T-cell (primary cell): ENCODE measurements at regions not wholly inside any gene's neighbourhood (a gene's known extent, or its start where the extent isn't known, plus 50 kb on each side); places are given as distances from the start of the nearest gene placed in this dataset.

Experiments used
- ATAC-seq, 4 experiments: fragments of 200-7000 bp in 3 of 4; fragments of 150-1000 bp in 1 of 4; cut with Tn5 transposase; replicated peaks in 1 of 4; 1 replicate in 3 of 4; 2 replicates in 1 of 4; pipeline ENCODE4 v1.10.0; 2021; ENCODE audit warnings: moderate library complexity in 3 of 4, mild to moderate bottlenecking in 2 of 4, moderate number of reproducible peaks in 1 of 4
- CTCF ChIA-PET, 2 donors: fragments of 300-600 bp; sonication (Branson Sonifier 250); formaldehyde crosslinking; loops; one replicate each; lab custom pipeline; 2022; ENCODE audit warnings: antibody characterized with exemption in 2 of 2; lab: Charles Lee
- POLR2A ChIA-PET, 2 donors: fragments of 300-600 bp; sonication (Branson Sonifier 250); formaldehyde crosslinking; loops; one replicate each; lab custom pipeline; 2022; ENCODE audit warnings: antibody characterized with exemption in 2 of 2; lab: Charles Lee
- DNase-seq, 35 experiments: peaks; one replicate each; pipeline versions ENCODE4 v3.0.0 to v3.0.0-alpha.2; 2013 to 2023
- H3K27ac ChIP-seq: one replicate; pipeline ENCODE4 v1.5.1; 2013; ENCODE audit warnings: low read length
- H3K27me3 ChIP-seq, 2 experiments: replicated peaks in 1 of 2; 1 replicate in 1 of 2; 2 replicates in 1 of 2; pipeline versions ENCODE4 v1.6.1 to v1.7.0; 2013; ENCODE audit warnings: low read length in 1 of 2, mixed read lengths in 1 of 2; ENCODE audit not compliant: control insufficient read depth in 2 of 2, insufficient read depth in 2 of 2; ENCODE audit errors: extremely low read depth in 1 of 2
- H3K36me3 ChIP-seq, 2 donors: 1 replicate in 1 of 2; 2 replicates in 1 of 2; pipeline versions ENCODE4 v1.6.1 to v1.7.0; 2013; ENCODE audit warnings: low read length in 1 of 2; ENCODE audit not compliant: control insufficient read depth in 2 of 2, insufficient read depth in 1 of 2; ENCODE audit errors: extremely low read depth in 1 of 2
- H3K4me1 ChIP-seq, 2 experiments: 1 replicate in 1 of 2; 2 replicates in 1 of 2; pipeline versions ENCODE4 v1.6.1 to v1.7.0; 2013; ENCODE audit warnings: low read length in 2 of 2, mixed read lengths in 1 of 2; ENCODE audit not compliant: insufficient read depth in 2 of 2, control insufficient read depth in 1 of 2; ENCODE audit errors: extremely low read depth in 1 of 2
- H3K4me3 ChIP-seq, 2 donors: 1 replicate in 1 of 2; 2 replicates in 1 of 2; pipeline versions ENCODE4 v1.5.1 to v1.7.0; 2013; ENCODE audit warnings: mild to moderate bottlenecking in 2 of 2, low read length in 1 of 2, moderate library complexity in 1 of 2; ENCODE audit not compliant: control insufficient read depth in 1 of 2; ENCODE audit errors: extremely low read depth in 1 of 2
- H3K9me3 ChIP-seq: 2 replicates; pipeline ENCODE4 v1.7.0; 2013
- H3K27ac Mint-ChIP-seq, 2 donors: one replicate each; pipeline ENCODE4 v1.8.0; 2020 to 2021; ENCODE audit warnings: mild to moderate bottlenecking in 2 of 2, mixed read lengths in 2 of 2
- H3K27me3 Mint-ChIP-seq, 2 donors: one replicate each; pipeline ENCODE4 v1.8.0; 2021 to 2022; ENCODE audit warnings: mixed read lengths in 2 of 2
- H3K36me3 Mint-ChIP-seq: one replicate; pipeline ENCODE4 v1.8.0; 2021; ENCODE audit warnings: mixed read lengths
- H3K4me1 Mint-ChIP-seq, 3 donors: one replicate each; pipeline ENCODE4 v1.8.0; 2020 to 2022; ENCODE audit warnings: mixed read lengths in 3 of 3, mild to moderate bottlenecking in 1 of 3
- H3K4me3 Mint-ChIP-seq, 3 donors: one replicate each; pipeline ENCODE4 v1.8.0; 2020 to 2022; ENCODE audit warnings: mild to moderate bottlenecking in 3 of 3, mixed read lengths in 3 of 3, moderate library complexity in 3 of 3
- H3K9me3 Mint-ChIP-seq, 3 donors: one replicate each; pipeline ENCODE4 v1.8.0; 2020 to 2022; ENCODE audit warnings: mixed read lengths in 3 of 3
- WGBS: methylation state at CpG from one replicate; pipeline ENCODE4 v1.1.5; 2013; ENCODE audit warnings: missing lambda C conversion rate; ENCODE audit not compliant: insufficient coverage; 5-methylcytosine and 5-hydroxymethylcytosine counted together

GRCh38 chr6:167770291-167770955 is 56.3 kb upstream of the AFDN start:
- CTCF ChIA-PET: no interaction called here
- no peaks in the 10 kb centered on the region for H3K4me1 Mint-ChIP-seq

GRCh38 chr6:167774881-167775280 is 51.8 kb upstream of the AFDN start:
- Histone ChIP-seq H3K9me3 (no peaks in the 10 kb centered on the region), H3K27me3 (peaks cover 0 to 25% of the 10 kb centered on the region in 2 experiments), H3K27ac (no peak overlapping the region), H3K4me1 (no peaks in the 10 kb centered on the region), H3K36me3 (no peaks in the 10 kb centered on the region), H3K4me3 (no peak overlapping the region)
- ATAC-seq: no peak
- WGBS: no CpG with 5 or more reads among the region's 11 CpGs
- H3K27me3 Mint-ChIP-seq: peaks cover 23 to 33% of the 10 kb centered on the region in 2 donors
- H3K27ac Mint-ChIP-seq: no peak overlapping the region
- ChIA-PET POLR2A (no interaction called here), CTCF (no interaction called here)
- no peak overlapping the region for H3K4me3 Mint-ChIP-seq
- no peaks in the 10 kb centered on the region for H3K4me1 Mint-ChIP-seq
- no peaks in the 10 kb centered on the region for H3K9me3 Mint-ChIP-seq
- no peaks in the 10 kb centered on the region for H3K36me3 Mint-ChIP-seq
- no peak for DNase-seq

More at GRCh38 chr6:167770291-167770955, 56.3 kb upstream of the AFDN start:
- Histone ChIP-seq H3K9me3 (no peaks in the 10 kb centered on the region), H3K27ac (no peak overlapping the region), H3K27me3 (peaks cover 0 to 22% of the 10 kb centered on the region in 2 experiments), H3K4me1 (no peaks in the 10 kb centered on the region), H3K36me3 (no peaks in the 10 kb centered on the region), H3K4me3 (no peak overlapping the region)
- H3K36me3 Mint-ChIP-seq: no peaks in the 10 kb centered on the region
- no peaks in the 10 kb centered on the region for H3K9me3 Mint-ChIP-seq
- ATAC-seq (no peak), DNase-seq (no peak)
- H3K27me3 Mint-ChIP-seq: peaks cover 25 to 26% of the 10 kb centered on the region in 2 donors
- H3K4me3 Mint-ChIP-seq: no peak overlapping the region
- WGBS: 78% methylated on average over 10 of the region's 14 CpGs
- no peak overlapping the region for H3K27ac Mint-ChIP-seq
- POLR2A ChIA-PET: interaction anchor here in 1 of 2 donors (0.6 kb wide), 1 partner anchor 14 kb away, joined by 3 read pairs; no protein-coding TSS in a partner anchor

GRCh38 chr6:167776906-167777627 is 49.6 kb upstream of the AFDN start:
- Mint-ChIP-seq H3K36me3 (no peaks in the 10 kb centered on the region), H3K4me1 (no peaks in the 10 kb centered on the region), H3K4me3 (no peak overlapping the region), H3K27me3 (peaks cover 14 to 32% of the 10 kb centered on the region in 2 donors), H3K27ac (no peak overlapping the region), H3K9me3 (no peaks in the 10 kb centered on the region)
- no peak for ATAC-seq
- no peaks in the 10 kb centered on the region for H3K9me3 ChIP-seq
- peaks cover 0 to 30% of the 10 kb centered on the region in 2 experiments for H3K27me3 ChIP-seq
- no CpG with 5 or more reads among the region's 14 CpGs for WGBS
- H3K27ac ChIP-seq: no peak overlapping the region
- no peaks in the 10 kb centered on the region for H3K4me1 ChIP-seq
- ChIA-PET CTCF (no interaction called here), POLR2A (no interaction called here)
- H3K36me3 ChIP-seq: no peaks in the 10 kb centered on the region
- no peak overlapping the region for H3K4me3 ChIP-seq
- DNase-seq: no peak
